ENCODE measurements at regions not wholly inside any gene's neighbourhood (a gene's known extent, or its start where the extent isn't known, plus 50 kb on each side); places are given as distances from the start of the nearest gene placed in this dataset.

DNA sequence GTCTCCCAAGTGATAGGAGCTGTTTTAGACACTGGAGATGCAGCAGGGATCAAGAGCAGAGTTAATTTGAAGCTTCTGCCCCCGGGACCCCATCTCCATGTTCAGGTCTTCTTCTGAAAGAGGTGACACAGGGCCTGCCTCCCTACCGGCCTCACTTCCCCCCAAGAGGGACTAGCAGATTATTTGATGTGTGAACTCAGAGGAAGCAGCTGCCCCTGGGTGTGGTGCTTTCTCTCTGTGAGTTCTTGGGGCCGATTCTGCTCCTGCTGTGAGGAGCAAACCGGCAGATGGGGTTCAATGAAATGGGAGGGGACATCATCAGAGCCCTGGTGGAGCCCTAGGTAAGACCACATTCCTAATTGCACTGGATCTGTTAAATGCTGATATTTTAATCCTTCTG is 193.4 kb downstream of the FBXO15 start (continued):
- TF ChIP-seq, protein P1, sequence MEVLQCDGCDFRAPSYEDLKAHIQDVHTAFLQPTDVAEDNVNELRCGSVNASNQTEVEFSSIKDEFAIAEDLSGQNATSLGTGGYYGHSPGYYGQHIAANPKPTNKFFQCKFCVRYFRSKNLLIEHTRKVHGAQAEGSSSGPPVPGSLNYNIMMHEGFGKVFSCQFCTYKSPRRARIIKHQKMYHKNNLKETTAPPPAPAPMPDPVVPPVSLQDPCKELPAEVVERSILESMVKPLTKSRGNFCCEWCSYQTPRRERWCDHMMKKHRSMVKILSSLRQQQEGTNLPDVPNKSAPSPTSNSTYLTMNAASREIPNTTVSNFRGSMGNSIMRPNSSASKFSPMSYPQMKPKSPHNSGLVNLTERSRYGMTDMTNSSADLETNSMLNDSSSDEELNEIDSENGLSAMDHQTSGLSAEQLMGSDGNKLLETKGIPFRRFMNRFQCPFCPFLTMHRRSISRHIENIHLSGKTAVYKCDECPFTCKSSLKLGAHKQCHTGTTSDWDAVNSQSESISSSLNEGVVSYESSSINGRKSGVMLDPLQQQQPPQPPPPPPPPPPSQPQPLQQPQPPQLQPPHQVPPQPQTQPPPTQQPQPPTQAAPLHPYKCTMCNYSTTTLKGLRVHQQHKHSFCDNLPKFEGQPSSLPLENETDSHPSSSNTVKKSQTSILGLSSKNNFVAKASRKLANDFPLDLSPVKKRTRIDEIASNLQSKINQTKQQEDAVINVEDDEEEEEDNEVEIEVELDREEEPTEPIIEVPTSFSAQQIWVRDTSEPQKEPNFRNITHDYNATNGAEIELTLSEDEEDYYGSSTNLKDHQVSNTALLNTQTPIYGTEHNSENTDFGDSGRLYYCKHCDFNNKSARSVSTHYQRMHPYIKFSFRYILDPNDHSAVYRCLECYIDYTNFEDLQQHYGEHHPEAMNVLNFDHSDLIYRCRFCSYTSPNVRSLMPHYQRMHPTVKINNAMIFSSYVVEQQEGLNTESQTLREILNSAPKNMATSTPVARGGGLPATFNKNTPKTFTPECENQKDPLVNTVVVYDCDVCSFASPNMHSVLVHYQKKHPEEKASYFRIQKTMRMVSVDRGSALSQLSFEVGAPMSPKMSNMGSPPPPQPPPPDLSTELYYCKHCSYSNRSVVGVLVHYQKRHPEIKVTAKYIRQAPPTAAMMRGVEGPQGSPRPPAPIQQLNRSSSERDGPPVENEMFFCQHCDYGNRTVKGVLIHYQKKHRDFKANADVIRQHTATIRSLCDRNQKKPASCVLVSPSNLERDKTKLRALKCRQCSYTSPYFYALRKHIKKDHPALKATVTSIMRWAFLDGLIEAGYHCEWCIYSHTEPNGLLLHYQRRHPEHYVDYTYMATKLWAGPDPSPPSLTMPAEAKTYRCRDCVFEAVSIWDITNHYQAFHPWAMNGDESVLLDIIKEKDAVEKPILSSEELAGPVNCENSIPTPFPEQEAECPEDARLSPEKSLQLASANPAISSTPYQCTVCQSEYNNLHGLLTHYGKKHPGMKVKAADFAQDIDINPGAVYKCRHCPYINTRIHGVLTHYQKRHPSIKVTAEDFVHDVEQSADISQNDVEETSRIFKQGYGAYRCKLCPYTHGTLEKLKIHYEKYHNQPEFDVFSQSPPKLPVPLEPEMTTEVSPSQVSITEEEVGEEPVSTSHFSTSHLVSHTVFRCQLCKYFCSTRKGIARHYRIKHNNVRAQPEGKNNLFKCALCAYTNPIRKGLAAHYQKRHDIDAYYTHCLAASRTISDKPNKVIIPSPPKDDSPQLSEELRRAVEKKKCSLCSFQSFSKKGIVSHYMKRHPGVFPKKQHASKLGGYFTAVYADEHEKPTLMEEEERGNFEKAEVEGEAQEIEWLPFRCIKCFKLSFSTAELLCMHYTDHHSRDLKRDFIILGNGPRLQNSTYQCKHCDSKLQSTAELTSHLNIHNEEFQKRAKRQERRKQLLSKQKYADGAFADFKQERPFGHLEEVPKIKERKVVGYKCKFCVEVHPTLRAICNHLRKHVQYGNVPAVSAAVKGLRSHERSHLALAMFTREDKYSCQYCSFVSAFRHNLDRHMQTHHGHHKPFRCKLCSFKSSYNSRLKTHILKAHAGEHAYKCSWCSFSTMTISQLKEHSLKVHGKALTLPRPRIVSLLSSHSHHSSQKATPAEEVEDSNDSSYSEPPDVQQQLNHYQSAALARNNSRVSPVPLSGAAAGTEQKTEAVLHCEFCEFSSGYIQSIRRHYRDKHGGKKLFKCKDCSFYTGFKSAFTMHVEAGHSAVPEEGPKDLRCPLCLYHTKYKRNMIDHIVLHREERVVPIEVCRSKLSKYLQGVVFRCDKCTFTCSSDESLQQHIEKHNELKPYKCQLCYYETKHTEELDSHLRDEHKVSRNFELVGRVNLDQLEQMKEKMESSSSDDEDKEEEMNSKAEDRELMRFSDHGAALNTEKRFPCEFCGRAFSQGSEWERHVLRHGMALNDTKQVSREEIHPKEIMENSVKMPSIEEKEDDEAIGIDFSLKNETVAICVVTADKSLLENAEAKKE (CRISPR knock-in tag; IDR thresholded peaks at IDR 0.05), result no peak
- TF ChIP-seq, protein P2, sequence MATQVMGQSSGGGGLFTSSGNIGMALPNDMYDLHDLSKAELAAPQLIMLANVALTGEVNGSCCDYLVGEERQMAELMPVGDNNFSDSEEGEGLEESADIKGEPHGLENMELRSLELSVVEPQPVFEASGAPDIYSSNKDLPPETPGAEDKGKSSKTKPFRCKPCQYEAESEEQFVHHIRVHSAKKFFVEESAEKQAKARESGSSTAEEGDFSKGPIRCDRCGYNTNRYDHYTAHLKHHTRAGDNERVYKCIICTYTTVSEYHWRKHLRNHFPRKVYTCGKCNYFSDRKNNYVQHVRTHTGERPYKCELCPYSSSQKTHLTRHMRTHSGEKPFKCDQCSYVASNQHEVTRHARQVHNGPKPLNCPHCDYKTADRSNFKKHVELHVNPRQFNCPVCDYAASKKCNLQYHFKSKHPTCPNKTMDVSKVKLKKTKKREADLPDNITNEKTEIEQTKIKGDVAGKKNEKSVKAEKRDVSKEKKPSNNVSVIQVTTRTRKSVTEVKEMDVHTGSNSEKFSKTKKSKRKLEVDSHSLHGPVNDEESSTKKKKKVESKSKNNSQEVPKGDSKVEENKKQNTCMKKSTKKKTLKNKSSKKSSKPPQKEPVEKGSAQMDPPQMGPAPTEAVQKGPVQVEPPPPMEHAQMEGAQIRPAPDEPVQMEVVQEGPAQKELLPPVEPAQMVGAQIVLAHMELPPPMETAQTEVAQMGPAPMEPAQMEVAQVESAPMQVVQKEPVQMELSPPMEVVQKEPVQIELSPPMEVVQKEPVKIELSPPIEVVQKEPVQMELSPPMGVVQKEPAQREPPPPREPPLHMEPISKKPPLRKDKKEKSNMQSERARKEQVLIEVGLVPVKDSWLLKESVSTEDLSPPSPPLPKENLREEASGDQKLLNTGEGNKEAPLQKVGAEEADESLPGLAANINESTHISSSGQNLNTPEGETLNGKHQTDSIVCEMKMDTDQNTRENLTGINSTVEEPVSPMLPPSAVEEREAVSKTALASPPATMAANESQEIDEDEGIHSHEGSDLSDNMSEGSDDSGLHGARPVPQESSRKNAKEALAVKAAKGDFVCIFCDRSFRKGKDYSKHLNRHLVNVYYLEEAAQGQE (IDR thresholded peaks at IDR 0.05; ENCODE audit: unreplicated experiment), result no peak

DNA sequence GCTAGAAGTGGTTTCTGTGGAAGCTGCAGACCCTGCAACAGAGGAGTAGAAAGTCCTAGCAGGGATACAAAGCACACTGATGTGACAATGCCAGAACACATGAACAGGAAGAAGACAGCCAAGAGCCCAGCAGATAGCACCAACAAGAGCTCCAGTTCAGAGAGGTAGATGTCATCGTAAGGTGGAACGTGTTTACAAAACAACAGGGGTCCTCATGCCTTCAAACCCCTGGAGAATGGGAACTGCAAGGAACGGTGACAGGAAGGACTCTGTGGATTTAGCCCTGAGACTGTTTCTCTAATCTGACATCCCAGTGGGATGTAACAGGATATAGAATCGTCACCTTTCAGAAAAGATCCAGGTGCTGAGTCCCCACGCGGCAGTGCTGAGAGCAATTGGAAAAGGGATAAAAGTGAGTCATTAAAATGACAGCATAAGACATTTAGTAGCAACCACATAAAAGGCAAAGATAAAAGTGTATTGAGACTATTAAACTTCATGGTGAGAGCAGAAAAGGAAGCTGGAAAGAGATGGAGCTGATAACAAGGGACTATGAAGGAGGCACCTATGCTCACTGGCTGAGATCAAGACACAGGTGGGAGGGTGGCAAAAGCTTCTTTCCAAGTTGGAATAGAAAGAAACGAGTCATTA is 195.2 kb downstream of the FBXO15 start:
- Histone ChIP-seq H3K9me2 (ENCODE audit: insufficient read depth) (no peaks in the 10 kb centered on the region), H3K27me3 (ENCODE audit: insufficient read depth) (no peaks in the 10 kb centered on the region), H3F3A (replicated peaks; ENCODE audit: low read depth) (no peaks in the 10 kb centered on the region), H3K4me1 (ENCODE audit: insufficient read depth) (peaks cover 7% of the 10 kb centered on the region; the same call in 1 of the 2 replicates), H3K4me3 (no peak overlapping the region), H3K79me2 (replicated peaks; ENCODE audit: insufficient read depth) (no peaks in the 10 kb centered on the region), H4K20me1 (replicated peaks; ENCODE audit: insufficient read depth) (no peaks in the 10 kb centered on the region), H3K27ac (ENCODE audit: low read depth) (no peak overlapping the region), H3K36me3 (ENCODE audit: insufficient read depth) (no peaks in the 10 kb centered on the region), H3K4me2 (no peak overlapping the region), H2AFZ (no peak overlapping the region)
- no peak overlapping the region for H3K4me3 Mint-ChIP-seq
- H3K27me3 Mint-ChIP-seq (ENCODE audit: insufficient read depth, low read depth, poor library complexity), result no peaks in the 10 kb centered on the region
- DNase-seq (ENCODE audit: low spot score) (no peak), ATAC-seq (no peak)
- peaks cover 21% of the 10 kb centered on the region for H3K4me1 Mint-ChIP-seq
- H3K9me3 Mint-ChIP-seq, result peaks cover 7% of the 10 kb centered on the region; the same call in 1 of the 3 replicates
- no peak overlapping the region for H3K27ac Mint-ChIP-seq
- no peaks in the 10 kb centered on the region; the same call in 1 of the 3 replicates for H3K36me3 Mint-ChIP-seq (ENCODE audit: low read depth)
- TF ChIP-seq, protein P2 (IDR thresholded peaks at IDR 0.05; ENCODE audit: unreplicated experiment), result no peak
- no peak for TF ChIP-seq POLR2AphosphoS5 (IDR thresholded peaks at IDR 0.05; ENCODE audit: low read depth)
- no peak for TF ChIP-seq EZH2phosphoT487 (IDR thresholded peaks at IDR 0.05; ENCODE audit: unreplicated experiment)
- no peak for TF ChIP-seq CREB1 (CRISPR knock-in tag; IDR thresholded peaks at IDR 0.05; ENCODE audit: low read depth)
- no peak for TF ChIP-seq EZH2 (IDR thresholded peaks at IDR 0.05; ENCODE audit: low read depth, unreplicated experiment)
- TF ChIP-seq, protein P3, sequence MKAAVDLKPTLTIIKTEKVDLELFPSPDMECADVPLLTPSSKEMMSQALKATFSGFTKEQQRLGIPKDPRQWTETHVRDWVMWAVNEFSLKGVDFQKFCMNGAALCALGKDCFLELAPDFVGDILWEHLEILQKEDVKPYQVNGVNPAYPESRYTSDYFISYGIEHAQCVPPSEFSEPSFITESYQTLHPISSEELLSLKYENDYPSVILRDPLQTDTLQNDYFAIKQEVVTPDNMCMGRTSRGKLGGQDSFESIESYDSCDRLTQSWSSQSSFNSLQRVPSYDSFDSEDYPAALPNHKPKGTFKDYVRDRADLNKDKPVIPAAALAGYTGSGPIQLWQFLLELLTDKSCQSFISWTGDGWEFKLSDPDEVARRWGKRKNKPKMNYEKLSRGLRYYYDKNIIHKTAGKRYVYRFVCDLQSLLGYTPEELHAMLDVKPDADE (IDR thresholded peaks at IDR 0.05), result no peak
- TF ChIP-seq NANOG (IDR thresholded peaks at IDR 0.05; ENCODE audit: borderline replicate concordance), result no peak
- TF ChIP-seq JUNB (IDR thresholded peaks at IDR 0.05; ENCODE audit: unreplicated experiment), result no peak
- TF ChIP-seq ZNF114 (CRISPR knock-in tag; IDR thresholded peaks at IDR 0.05), result no peak

All from GM23338 (cell line).